ENCODE measurements at regions not wholly inside any gene's neighbourhood (a gene's known extent, or its start where the extent isn't known, plus 50 kb on each side); places are given as distances from the start of the nearest gene placed in this dataset.
"Not testable (repeated sequence)": the region's sequence is repeated elsewhere in the genome, so short reads cannot be mapped to it uniquely, and the experiment has no call there.

GRCh38 chr17:64800987-64801386, 118.3 kb downstream of the LRRC37A3 start:
- not testable (repeated sequence) for DNase-seq

DNA sequence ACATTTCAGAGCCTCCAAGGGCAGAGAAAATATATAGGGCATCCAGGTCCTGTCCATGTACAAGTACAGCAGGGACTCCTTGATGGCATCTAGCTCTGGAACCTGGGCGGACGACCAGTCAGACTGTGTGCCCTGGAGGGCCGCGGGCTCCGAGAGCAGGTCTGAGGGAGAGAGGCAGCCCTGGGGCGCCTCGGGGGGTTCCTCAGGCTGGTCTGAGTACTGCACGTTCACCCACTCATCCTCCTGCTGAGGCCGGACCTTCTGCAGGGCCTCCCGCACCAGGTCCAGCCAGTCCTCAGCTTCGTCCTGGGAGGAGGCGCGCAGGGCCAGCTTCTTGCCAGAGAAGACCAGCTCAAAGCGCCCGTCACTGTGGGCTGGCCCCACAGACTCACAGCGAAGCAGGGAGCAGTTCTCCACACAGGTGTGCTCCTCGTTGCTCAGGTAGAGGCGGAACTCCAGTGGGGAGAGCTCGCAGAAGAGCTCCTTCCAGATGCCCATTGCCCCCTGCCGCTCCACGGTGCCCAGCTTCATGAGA, 118.8 kb downstream of the LRRC37A3 start:
- not testable (repeated sequence) for DNase-seq

- not testable (repeated sequence) for DNase-seq
Observed at GRCh38 chr17:64799543-64800188, 119.6 kb downstream of the LRRC37A3 start.

DNA sequence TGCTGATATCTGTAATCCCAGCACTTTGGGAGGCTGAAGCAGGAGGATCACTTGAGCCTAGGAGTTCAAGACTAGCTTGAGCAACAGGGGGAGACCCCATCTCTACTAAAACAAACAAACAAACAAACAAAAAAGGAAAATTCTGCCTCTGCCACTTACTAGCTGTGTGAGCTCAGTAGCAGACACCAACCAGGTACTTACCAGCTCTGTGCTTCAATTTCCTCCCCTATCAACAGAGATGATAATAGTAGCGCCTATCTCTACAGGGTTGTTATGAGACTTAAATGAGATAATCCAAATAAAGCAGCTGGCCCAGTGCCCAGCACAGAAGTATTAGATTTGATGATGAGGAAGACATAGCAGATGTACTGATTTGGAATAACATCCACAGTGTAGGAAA, 120.3 kb downstream of the LRRC37A3 start:
- DNase-seq = not testable (repeated sequence)

DNA sequence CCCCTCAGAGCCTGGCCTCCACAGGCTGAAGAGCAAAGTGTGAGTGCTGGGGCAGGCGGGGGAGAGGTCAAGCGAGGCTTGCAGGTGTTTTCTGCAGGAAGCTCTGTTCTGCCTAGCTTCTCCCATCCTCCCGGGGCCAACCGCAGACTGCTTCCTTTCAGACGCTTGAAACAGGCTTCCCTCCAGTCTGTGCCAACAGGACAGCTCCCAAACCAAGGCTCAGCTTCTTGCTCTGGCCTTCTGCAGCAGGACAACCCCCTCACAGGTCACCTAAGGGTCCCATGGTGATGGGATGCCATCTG, 120.8 kb downstream of the LRRC37A3 start:
- not testable (repeated sequence) for DNase-seq

DNA sequence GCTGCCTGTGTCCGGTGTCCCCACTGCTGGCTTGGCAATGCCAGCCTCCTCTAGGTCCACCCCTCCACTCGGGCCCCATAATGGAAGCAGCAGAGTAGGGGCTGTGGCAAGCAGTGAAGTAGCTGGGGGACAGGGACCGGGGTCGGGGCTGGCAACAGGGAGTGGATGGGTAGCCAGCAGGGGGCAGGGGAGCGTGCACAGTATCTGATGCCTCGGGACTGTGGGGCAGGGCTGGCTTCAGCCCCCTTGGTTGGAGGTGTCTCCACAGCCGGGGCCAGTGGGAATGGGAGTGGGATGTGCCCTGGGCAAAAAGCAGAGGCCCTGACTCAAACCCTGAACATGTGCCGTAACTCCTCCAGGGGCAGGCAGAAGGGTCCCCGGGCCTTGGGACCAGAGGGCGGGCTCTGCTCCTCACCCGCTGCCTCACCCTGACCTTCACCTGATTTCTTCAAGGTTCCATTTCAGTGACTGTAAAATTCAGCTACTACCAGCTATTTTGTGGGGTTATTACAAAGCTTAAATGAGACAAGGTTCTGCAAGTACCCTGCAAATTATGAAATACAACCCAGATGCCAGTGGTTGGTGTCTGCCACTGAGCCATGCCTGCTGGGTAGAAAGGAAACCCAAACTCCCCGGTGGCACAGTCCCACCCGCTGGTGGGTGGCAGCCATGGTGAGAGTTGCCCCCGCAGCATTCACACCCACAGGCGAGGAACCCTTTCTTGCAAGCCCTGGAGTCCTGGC, 121.4 kb downstream of the LRRC37A3 start:
- peak; percentile 68 for DNase-seq

- DNase-seq = not testable (repeated sequence)
Observed at GRCh38 chr17:64795342-64795741, 123.9 kb downstream of the LRRC37A3 start.

DNA sequence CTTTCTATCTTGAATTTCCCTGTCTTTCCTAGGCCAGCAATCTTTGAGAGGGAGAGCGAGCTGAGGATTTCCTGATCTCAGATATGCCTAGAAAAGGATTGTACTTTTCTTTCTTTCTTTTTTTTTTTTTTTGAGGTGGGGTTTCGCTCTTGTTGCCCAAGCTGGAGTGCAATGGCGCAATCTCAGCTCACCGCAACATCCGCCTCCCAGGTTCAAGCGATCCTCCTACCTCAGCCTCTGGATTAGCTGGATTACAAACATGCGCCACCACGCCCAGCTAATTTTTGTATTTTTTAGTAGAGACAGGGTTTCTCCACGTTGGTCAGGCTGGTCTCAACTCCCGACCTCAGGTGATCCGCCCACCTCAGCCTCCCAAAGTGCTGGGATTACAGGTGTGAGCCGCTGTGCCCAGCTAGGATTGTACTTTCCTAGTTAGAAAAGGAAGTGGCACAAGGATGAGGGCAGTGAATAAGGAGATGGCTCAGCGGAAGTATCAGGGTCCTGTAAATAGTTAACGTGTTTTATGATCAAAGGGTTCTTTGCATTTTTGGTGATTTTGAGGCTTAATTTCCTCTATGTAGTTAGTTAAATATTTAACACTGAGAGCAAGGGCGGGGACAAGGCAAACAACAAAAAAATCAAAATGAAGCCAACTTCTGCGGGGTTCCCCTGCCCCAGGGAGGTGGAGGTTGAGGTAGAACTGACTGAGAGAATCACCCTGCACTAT, 124.6 kb downstream of the LRRC37A3 start:
- not testable (repeated sequence) for DNase-seq

DNA sequence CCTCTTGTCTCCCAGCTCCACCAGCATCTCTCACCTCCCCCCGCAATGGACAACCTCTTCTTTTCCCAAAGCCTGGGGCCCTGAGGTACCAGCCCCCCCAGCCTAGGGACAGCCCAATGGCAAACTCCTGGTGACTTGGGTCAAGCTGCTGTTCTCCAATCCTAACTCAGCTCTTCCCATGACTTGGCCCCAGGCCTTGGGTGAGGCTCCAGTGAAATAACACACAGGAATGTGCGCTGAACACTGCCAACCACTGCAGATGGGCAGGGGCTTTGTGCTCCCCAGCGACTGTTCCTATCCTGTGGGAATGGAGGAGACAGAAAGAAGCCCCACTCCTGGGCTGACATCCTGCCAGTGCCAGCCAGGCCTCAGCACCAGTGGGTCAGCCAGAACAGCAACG, 125.2 kb downstream of the LRRC37A3 start:
- DNase-seq = not testable (repeated sequence)

GRCh38 chr17:64792793-64793575, 126.3 kb downstream of the LRRC37A3 start:
- DNase-seq = peak; percentile 78

GRCh38 chr17:64792276-64792675, 127.0 kb downstream of the LRRC37A3 start:
- DNase-seq = peak; percentile 42

- DNase-seq = not testable (repeated sequence)
Observed at GRCh38 chr17:64791691-64792090, 127.6 kb downstream of the LRRC37A3 start.

GRCh38 chr17:64791226-64791625, 128.1 kb downstream of the LRRC37A3 start:
- not testable (repeated sequence) for DNase-seq

GRCh38 chr17:64790690-64791089, 128.6 kb upstream of the SMURF2 start:
- DNase-seq = not testable (repeated sequence)

DNA sequence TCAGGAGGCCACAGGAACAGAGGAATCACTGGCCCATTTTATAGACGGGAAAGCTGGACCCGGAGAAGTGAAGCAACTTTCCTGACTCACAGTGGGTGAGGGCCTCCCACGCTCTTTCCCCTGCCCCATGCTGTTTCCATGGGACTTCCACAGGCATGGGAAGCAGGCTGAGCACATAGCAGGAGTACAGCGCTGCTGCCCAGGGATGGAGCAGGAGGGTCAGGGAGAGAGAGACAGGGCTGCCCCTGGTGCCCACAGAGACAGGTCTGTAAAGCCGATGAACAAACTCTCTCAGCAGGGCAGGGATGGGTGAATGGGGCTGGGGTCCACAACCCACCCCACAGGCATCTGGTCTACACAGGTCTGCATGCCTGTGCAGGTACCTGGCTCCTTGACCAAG, 128.1 kb upstream of the SMURF2 start:
- not testable (repeated sequence) for DNase-seq

DNA sequence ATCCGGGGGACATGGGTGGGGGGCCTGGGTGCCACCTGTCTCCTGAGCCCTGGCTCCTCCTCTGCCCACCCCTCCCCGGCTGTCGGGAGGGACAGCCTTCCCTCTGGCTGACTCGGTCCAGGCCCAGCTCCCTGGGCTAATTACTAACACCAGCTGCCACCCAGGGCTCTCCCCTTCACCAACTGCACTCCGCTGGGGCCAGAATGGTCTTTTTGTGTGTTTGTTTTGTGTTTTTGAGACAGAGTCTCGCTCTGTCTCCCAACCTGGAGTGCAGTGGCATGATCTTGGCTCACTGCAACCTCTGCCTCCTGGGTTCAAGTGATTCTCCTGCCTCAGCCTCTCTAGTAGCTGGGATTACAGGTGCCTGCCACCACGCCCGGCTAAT, 126.9 kb upstream of the SMURF2 start:
- not testable (repeated sequence) for DNase-seq

- no peak for DNase-seq
Observed at GRCh38 chr17:64788286-64789060, 126.4 kb upstream of the SMURF2 start.

DNA sequence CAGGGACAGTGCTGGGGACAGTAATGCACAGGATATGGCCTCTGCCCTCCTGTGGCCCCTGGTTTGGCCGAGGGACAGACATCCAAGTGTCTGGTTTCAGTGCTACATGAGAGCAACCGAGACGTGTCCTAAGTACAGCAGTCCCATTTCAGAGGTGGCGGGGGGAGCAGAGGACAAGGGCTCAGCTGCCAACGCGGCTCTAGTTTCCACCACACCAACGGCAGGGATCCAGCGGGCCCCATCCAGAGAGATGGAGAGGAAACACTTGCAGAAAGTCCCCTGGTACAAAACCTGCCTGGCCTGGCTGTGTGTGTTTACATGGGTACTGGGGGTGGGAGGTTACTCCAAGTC, 125.8 kb upstream of the SMURF2 start:
- no peak for DNase-seq

GRCh38 chr17:64787255-64787920, 125.3 kb upstream of the SMURF2 start:
- peak; percentile 57 for DNase-seq

GRCh38 chr17:64786337-64786736, 124.2 kb upstream of the SMURF2 start:
- peak; percentile 75 for DNase-seq

DNA sequence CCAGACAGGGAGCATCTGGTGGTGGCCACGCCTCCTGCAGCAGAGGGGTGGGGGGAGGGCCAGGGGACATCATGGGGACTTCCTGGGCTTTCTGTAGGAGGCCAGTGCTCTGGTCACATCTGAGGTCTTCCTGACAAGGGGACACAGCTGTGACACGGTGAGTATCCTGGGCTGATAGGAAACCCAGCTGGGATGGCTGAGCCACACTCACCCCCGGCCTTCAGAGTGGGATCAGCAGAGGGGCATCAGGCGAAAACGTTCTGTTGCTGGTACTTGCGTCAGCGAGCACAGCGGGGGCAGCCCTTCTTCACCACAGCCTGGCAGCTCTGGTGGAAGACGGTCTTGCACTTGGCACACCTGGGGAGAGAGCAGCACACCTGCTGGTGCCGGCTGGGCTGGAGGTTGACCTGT, 122.9 kb upstream of the SMURF2 start:
- DNase-seq = peak; percentile 73
